ENCODE measurements at regions not wholly inside any gene's neighbourhood (a gene's known extent, or its start where the extent isn't known, plus 50 kb on each side); places are given as distances from the start of the nearest gene placed in this dataset.
"Not testable (repeated sequence)": the region's sequence is repeated elsewhere in the genome, so short reads cannot be mapped to it uniquely, and the experiment has no call there.

DNA sequence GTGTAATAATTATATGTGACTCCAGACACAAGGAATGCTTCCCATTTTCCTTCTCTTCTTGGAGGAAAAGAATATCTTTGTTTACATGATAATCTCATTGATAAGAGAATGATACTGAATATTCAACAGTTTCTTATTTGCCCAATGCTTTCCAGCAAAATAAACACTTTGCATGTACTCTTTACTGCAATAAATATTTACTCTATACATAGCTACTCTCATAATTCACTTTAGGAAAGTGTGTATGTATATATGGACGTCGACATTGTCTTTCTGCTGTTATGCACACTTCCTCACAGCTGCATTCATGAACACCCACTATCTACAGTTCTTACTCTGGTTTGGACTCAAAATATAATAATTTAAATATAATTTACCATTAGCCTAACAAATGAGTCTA, 617.4 kb upstream of the CDH10 start:
- TF ChIP-seq, protein P1, sequence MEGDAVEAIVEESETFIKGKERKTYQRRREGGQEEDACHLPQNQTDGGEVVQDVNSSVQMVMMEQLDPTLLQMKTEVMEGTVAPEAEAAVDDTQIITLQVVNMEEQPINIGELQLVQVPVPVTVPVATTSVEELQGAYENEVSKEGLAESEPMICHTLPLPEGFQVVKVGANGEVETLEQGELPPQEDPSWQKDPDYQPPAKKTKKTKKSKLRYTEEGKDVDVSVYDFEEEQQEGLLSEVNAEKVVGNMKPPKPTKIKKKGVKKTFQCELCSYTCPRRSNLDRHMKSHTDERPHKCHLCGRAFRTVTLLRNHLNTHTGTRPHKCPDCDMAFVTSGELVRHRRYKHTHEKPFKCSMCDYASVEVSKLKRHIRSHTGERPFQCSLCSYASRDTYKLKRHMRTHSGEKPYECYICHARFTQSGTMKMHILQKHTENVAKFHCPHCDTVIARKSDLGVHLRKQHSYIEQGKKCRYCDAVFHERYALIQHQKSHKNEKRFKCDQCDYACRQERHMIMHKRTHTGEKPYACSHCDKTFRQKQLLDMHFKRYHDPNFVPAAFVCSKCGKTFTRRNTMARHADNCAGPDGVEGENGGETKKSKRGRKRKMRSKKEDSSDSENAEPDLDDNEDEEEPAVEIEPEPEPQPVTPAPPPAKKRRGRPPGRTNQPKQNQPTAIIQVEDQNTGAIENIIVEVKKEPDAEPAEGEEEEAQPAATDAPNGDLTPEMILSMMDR (IDR thresholded peaks at IDR 0.05; ENCODE audit: low read depth, low read length, missing control alignments), result no peak
- DNase-seq (ENCODE audit: extremely low read depth, low read depth), result no peak
- H3K4me3 ChIP-seq (replicated peaks; ENCODE audit: low read depth, low read length), result no peak overlapping the region

DNA sequence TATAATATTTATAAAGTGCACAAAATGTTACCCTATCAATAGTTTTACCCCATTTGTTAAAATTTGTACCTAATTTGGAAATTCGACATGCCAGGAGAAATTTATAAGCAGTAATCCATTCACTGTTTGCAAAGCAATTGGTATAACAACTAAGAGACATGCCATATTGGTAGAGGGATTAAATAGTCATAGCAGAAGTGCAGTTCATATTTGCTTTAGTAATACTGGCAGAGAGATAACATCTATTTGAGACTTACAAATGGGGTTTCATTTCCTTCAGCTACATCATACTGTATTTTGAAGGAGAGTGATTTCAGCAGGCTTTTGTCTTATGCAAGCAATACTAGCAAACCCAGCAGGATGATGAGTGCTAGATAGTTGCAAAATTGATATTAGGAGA, 610.4 kb upstream of the CDH10 start:
- TF ChIP-seq, protein P1 (IDR thresholded peaks at IDR 0.05; ENCODE audit: low read depth, low read length, missing control alignments), result no peak
- DNase-seq (ENCODE audit: extremely low read depth, low read depth), result no peak
- H3K4me3 ChIP-seq (replicated peaks; ENCODE audit: low read depth, low read length), result no peak overlapping the region

DNA sequence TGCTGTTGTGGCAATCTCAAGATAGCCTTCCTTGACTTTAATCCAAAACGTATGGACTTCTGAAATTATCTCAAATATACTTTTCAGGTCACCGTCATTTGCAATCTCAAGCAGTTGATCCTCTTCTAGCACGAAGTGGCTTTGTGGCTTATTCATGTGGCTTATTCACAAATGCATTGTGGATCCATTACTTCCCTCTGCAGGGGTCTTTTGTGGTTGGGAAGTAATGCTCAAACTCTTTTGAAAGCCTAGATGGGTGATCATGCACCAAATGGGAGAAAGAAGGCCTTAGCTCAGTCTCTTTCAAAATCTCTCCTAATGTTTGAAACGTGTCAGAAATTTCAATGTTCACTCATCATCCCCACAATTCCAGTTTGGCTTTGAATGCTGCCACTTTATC, 597.2 kb upstream of the CDH10 start:
- DNase-seq (ENCODE audit: extremely low read depth, low read depth), result no peak
- TF ChIP-seq, protein P1 (IDR thresholded peaks at IDR 0.05; ENCODE audit: low read depth, low read length, missing control alignments), result no peak

DNA sequence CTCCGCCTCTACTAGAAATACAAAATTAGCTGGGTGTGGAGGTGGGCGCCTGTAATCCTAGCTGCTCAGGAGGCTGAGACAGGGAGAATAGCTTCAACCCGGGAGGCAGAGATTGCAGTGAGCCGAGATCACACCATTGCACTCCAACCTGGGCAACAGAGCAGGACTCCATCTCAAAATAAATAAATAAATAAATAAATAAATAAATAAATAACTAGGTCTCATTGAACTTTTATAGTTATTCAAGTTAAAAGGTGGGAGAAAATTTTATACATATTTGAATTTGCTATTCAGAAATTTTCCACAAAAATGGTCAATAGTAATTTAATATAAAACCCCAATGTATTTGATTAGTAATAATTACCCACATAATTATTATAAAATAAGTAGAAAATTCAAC, 593.9 kb upstream of the CDH10 start:
- not testable (repeated sequence) for DNase-seq (ENCODE audit: extremely low read depth, low read depth); H3K4me3 ChIP-seq (replicated peaks; ENCODE audit: low read depth, low read length)

More for the DNA sequence above, 597.2 kb upstream of the CDH10 start:
- H3K4me3 ChIP-seq (replicated peaks; ENCODE audit: low read depth, low read length), result no peak overlapping the region

DNA sequence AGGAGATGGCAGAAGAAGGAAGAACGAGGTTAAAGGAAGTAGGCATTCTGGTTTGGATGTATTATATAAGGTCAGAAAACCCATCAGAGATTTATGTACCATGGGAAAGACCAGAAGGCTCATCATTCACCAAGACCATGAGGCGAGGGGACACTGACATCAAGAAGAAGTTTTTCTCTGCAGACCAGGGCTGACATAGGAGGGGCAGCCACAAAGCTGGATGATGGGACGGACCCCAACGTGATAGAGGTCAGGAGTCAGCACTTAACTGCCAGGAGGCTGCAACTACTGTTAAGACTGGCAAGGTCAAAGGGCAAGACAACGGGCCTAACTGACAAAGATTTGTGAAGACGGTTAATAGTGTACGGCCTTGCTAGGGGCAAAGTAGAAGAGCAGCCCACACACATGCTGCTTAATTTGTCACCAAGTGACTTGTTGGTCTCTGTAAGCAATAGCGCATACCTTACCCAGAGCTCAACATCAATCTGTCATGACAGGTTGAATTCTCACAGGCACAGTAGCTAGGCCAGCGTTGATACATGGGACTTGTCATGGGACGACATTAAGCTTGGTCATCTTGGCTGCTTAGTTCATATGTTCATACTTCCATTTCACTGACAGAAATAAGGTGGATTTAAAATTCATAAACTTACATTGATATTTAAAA, 579.7 kb upstream of the CDH10 start:
- TF ChIP-seq, protein P1 (IDR thresholded peaks at IDR 0.05; ENCODE audit: low read depth, low read length, missing control alignments), result no peak
- no peak for DNase-seq (ENCODE audit: extremely low read depth, low read depth)
- no peak overlapping the region for H3K4me3 ChIP-seq (replicated peaks; ENCODE audit: low read depth, low read length)

DNA sequence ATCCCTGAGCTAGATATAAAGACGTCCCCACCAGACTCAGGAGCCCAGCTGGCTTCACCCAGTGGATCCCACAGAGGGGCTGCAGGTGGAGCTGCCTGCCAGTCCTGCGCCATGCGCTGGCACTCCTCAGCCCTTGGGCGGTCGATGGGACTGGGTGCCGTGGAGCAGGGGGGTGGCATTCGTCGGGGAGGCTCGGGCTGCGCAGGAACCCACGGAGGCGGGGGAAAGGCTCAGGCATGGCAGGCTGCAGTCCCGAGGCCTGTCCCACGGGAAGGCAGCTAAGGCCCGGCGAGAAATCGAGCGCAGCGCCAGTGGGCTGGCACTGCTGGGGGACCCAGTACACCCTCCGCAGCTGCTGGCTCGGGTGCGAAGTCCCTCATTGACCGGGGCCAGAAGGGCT, 555.1 kb upstream of the CDH10 start:
- not testable (repeated sequence) for H3K4me3 ChIP-seq (replicated peaks; ENCODE audit: low read depth, low read length); DNase-seq (ENCODE audit: extremely low read depth, low read depth)

DNA sequence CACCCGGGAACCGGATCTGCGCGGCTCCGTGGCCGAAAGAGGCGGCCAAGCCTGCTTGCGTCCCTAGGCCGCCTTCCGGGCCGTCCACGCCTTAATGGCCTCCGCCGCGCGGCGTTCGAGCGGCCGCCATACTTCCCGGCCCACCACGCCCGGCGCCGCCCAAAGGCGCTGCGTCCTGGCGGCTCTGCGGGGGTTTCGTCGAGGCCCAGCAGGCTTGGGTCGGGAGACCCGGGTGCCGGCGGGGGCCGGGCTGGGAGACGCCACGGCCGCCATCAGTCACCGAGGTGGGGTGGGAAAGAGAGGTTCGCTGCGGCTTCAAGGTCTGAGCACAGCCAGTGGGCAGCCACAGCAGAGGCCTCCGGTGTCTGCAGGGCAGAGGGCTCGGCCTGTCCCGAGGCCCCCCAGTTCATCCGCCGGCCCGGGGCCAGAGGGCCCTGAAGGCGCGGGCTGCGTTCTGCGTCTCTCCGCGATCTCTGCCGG, 545.8 kb upstream of the CDH10 start:
- H3K4me3 ChIP-seq (replicated peaks; ENCODE audit: low read depth, low read length), result no peak overlapping the region
- DNase-seq (ENCODE audit: extremely low read depth, low read depth), result no peak

More for the DNA sequence above, 545.8 kb upstream of the CDH10 start:
- TF ChIP-seq, protein P1 (IDR thresholded peaks at IDR 0.05; ENCODE audit: low read depth, low read length, missing control alignments), result no peak

All from HFF-Myc (cell line).